Esophagus muscularis mucosa (tissue), 4 donors: ENCODE measurements at regions not wholly inside any gene's neighbourhood (a gene's known extent, or its start where the extent isn't known, plus 50 kb on each side); places are given as distances from the start of the nearest gene placed in this dataset.

ENCODE experiments used
- EP300 ChIP-seq: sonication (generic); formaldehyde crosslinking; IDR thresholded peaks from one replicate; pipeline ENCODE4 v1.6.1; 2017; ENCODE audit warnings: antibody characterized with exemption
- POLR2A ChIP-seq: fragments of 450-650 bp; IDR thresholded peaks from one replicate; pipeline ENCODE4 v1.6.1; 2017; ENCODE audit warnings: antibody characterized with exemption, moderate library complexity, mild to moderate bottlenecking, low read depth
- POLR2AphosphoS5 ChIP-seq, 2 donors: sonication (generic); formaldehyde crosslinking; IDR thresholded peaks; one replicate each; pipeline ENCODE4 v1.6.1; 2017; ENCODE audit warnings: antibody characterized with exemption in 2 of 2
- TF ChIP-seq, protein P1 (sequence below), 3 experiments: fragments of 200-600 bp in 2 of 3; fragments of 450-650 bp in 1 of 3; sonication (generic) in 2 of 3; IDR thresholded peaks; one replicate each; pipeline ENCODE4 v1.5.1; 2017 to 2019; ENCODE audit warnings: antibody characterized with exemption in 3 of 3, mild to moderate bottlenecking in 2 of 3, moderate library complexity in 1 of 3

DNA sequence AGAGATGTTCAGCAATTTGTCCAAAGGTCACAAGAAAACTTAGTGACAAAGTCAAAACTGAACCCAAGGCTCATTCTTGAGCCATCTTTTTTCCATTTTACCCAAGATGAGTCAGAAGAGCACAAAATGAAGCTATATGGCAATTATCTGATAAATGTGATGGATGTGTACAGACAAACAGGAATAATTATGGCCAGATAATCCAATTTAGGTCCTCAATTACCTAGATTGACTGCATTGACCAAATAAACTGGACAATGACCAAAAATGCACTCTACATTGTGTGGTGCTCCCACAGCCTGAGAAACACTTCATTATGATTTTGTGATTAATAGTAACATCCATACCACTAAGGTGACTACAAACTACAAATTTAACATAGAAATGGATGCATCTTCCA is 1105.8 kb downstream of the IGSF11 start:
- TF ChIP-seq POLR2AphosphoS5 (IDR thresholded peaks at IDR 0.05) (no peak), EP300 (no peak), POLR2A (no peak)
- TF ChIP-seq, protein P1, sequence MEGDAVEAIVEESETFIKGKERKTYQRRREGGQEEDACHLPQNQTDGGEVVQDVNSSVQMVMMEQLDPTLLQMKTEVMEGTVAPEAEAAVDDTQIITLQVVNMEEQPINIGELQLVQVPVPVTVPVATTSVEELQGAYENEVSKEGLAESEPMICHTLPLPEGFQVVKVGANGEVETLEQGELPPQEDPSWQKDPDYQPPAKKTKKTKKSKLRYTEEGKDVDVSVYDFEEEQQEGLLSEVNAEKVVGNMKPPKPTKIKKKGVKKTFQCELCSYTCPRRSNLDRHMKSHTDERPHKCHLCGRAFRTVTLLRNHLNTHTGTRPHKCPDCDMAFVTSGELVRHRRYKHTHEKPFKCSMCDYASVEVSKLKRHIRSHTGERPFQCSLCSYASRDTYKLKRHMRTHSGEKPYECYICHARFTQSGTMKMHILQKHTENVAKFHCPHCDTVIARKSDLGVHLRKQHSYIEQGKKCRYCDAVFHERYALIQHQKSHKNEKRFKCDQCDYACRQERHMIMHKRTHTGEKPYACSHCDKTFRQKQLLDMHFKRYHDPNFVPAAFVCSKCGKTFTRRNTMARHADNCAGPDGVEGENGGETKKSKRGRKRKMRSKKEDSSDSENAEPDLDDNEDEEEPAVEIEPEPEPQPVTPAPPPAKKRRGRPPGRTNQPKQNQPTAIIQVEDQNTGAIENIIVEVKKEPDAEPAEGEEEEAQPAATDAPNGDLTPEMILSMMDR (IDR thresholded peaks at IDR 0.05), result no peak
